Femur (tissue), 1 donor: ENCODE measurements at regions not wholly inside any gene's neighbourhood (a gene's known extent, or its start where the extent isn't known, plus 50 kb on each side); places are given as distances from the start of the nearest gene placed in this dataset.

Experiments used
- DNase-seq: peaks from one replicate; pipeline ENCODE4 v3.0.0-alpha.2; 2017

DNA sequence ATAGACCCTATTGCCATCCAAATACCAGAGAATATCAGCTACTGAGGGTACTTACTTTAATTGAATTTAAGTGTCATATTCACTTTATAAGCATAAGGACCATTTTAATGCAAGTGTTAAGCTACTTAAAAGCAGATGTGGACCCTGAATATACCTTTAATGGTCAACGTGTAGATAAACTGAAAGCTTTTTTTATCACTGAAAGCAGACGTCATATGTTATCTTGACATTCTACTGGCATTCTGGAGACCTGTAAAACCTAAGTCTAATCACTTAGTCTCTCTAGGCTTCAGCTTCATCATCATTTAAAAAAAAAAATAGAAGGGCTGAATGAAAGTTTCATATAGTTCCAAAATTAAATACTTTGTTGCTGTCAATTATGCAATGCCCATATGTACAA lies 116.5 kb downstream of the ELAPOR2 start:
- DNase-seq, result no peak

DNA sequence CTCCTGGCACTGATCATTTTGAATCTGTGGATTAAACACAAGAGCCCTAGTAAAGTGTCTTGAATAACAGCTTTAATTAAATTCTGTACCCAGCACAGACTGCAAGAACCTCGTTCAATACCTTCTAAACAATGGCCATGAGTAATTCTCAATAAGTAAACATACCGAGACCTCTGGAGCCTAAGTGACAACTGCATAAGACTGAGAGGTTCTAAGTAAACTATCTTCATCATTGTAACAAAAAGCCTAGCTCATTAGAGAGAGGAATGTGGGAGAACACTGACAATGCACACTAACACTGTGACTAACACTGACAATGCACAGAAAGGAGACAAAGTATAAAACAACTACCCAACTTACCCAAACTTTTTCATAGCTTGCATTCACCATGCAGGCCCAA lies 117.4 kb downstream of the ELAPOR2 start:
- no peak for DNase-seq

DNA sequence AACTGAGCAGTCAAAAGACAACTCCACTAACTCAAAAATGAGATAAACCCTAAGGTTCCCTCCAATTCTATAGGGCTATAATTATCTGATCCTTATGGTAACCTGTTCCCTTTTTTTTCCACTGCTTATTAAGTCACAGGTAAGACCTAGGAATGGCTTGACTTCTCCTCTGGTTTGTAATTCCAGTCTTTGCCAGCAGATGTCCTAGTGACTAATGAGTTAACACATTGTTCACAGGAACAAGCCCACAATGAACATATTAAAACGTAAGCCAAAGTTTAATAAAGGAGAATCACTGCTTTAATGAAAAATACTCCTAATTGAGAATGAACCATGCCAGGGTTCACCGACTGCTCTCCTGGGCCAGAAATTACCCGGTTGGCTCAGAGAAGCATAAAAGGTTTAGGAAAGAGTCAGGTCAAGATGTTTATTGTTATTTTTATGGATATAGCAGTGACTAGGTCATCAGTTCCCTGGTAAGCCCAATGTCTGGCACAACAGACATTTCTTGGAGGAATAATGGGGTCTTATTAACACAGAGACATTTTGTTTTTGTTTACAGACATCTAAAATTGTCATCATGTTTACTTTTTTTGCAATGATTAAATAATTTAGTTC lies 120.1 kb downstream of the ELAPOR2 start:
- peak; percentile 24 for DNase-seq

DNA sequence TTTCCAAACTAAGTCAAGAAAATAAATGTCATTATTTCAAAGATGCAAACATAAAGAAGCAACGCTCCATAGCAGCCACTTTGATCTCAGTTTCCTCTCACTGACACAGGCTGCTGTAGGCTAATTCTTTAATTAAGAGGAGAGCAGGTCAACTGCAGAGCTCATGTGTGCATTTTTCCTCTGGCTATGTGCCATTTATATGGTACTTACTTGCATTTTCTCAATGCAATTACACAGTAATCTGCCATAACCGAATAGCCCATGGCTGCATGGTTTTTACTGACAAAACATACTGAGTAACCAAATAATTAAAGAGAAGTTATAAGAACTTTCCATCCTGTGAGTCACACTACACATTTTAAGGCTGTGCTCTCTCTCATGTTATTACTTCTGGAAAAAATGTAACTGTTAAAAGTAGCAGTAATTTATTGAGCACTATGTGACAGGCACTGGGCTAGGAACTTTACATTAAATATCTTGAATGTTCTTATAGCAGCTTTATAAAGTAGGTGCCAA lies 122.0 kb downstream of the ELAPOR2 start:
- no peak for DNase-seq

DNA sequence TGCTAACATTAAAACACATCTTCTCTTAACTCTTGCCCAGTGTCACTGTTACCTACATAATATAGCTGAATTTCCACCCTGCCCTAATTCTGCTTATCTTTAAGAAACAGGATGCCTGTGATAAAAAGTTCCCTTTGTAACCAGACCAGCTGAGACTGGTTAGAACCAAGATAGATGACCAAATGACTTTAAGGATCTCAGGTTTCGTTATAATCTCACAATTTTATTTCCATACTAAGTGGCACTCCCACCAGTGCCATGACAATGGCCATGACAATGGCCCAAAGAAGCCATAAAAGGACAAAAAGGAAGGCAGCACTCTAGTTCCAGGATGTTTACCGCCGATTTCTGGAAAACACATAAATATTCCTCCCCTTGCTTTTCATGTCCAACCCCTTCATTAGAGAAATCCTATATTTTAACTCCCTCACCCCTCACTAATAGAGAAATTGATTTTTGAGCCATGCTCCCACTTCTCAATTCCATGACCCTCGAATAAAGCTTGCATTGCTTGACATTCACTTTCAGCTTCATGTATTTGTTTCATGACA lies 126.1 kb downstream of the ELAPOR2 start:
- no peak for DNase-seq

DNA sequence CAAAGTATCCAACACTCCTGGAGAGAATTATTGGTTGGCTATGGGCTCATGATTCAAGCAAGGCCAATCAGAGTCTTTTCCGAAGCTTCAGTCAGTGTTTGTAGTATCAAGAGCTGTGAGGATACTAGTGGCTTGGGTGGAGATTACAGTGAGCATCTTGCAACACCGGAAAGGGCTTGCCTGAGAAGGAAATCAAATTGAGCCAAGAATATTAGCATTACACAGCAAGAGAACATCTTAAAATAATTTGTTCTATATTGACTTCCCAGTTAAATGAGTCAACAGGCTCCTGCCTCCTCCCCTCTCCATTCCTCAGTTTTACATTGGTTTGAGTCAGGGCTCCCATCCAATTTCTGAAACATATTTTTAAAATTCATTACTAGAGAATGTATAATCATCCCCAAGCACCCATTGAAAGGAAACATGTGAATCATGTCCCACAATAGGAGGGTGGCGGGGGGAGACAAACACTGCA lies 127.4 kb downstream of the ELAPOR2 start:
- DNase-seq, result peak; percentile 24

DNA sequence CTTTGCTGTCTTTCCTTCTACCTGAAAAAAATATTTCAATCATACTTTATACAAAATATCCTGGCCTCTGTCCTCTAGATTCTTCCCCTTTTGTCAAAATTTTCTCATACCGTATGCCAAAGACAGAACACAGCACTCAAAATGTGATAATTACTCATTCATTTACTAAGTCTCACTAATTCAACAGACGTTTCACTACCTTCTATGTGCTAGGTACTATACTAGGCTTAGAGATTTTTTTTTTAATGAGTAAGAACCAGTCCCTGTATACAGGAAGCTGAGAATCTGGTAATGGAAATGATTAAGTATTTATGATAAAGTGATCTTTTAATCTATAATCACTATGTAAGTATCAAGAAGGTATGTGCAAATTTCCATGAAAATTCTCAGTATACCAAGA lies 128.0 kb downstream of the ELAPOR2 start:
- DNase-seq, result no peak

DNA sequence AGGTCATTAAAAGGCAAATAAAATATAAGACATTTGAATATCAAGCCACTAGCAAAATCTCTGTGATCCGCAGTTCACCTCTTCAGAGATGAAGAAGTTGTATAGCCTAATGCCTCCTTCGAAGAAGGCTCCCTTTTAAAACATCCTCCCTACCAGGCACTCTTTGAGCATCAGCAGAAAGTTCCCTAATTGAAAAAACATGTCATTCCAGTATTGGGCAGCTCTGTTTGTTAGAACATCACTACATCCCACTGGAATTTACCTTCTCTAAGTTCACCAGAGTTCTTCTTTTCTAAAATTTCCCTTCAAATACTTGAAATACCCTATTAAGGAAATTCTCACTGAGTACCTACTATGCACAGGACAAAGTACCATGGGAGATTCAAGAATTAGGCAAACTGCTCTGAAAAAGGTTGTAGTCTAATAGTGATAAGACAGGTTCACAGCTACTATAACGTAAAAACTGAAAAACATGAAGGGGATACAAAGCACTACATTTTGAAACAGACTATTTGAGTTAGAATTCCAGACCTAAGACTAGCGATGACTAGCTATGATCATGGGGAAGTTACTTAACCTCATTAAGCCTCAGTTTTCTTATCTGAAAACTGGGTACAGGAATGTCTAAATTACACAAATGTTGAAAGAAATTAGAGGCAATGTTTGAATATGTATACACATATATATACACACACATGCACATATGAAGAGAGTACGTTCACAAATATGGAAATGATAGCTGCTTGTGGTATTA lies 128.7 kb downstream of the ELAPOR2 start:
- no peak for DNase-seq

DNA sequence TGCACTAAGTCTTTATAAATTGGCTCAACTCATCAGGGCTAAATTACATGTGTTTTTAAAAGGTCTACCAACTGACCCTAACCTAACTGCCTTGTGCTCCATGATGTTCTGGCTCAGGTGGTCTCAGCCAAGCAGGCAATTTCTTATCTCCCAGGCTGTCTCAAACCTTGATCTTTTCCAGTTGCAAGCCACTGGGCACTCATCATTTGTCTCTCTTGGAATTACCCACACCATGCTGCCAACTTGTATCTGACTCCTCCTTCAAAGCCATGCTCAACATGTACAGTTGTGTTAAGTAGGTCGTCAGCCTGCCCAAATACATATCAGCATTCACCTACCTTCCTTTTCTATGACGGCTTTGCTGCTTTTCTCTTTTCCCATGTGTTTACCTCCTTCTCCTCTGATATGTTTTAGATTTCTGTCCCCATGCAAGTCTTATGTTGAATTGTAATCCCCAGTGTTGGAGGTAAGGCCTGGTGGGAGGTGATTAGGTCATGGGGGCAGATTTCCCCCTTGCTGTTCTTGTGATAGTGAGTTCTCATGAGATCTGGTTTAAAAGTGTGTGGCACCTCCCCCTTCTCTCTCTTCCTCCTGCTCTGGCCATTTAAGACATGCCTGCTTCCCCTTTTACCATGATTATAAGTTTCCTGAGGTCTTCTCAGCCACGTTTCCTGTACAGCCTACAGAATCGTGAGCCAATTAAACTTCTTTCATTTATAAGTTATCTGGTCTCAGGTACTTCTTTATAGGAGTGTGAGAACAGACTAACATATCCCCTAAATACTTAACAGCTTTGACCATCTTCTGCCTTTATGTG lies 130.0 kb downstream of the ELAPOR2 start:
- DNase-seq, result no peak

DNA sequence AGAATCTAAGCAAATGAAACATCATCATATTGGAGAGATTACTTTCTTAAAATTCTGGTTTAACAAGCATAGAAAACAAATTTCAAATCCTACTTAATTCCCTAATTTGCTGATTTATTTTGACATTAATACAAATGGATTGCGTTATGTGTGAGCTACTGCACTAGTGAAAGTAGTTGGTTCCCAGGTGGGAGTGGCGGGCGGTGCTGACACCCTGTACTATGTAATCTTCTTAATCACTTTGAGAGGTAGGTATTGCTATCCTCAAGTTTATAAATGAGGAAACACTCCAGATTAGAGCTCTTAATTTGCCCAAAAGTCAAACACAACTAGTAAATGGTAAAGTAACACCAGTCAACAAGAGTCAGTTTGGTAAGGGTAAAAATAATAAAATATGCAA lies 131.1 kb downstream of the ELAPOR2 start:
- DNase-seq, result no peak

DNA sequence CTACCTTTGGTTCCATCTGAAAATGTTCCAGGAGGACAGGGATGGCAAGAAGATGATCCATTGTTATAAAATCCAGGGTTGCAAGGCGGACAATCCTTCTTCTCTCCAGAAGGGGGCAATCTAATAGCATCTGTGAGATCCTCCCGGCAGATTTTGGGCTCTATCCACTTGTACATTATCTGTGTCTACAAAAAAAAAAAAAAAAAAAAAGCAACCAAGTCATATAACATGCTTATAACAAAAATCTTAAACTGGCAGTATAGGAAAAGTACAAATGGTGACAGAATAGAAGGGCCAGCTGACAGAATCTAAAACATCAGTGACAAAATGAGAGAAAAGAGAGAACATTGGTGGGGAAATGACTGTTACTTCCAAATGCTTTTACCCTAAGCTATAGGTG lies 132.7 kb downstream of the ELAPOR2 start:
- DNase-seq, result no peak

DNA sequence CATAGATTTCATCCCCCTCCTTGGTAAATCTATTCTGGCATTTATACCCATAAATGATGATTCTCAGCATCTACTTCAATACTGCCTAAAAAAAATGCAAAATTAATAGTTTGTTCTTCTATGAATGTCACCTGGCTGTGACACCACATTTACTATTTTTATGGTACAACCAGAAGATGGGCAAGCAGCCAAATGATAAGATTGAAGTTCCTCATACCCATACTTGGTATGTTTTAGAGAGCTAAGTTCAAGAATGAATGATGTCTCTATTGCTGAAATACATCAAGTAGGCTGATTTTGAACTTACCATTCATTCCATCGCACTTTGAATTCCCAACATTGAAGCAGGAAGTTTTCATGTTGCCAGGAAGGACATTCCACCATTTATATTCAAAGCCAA lies 134.2 kb downstream of the ELAPOR2 start:
- no peak for DNase-seq

DNA sequence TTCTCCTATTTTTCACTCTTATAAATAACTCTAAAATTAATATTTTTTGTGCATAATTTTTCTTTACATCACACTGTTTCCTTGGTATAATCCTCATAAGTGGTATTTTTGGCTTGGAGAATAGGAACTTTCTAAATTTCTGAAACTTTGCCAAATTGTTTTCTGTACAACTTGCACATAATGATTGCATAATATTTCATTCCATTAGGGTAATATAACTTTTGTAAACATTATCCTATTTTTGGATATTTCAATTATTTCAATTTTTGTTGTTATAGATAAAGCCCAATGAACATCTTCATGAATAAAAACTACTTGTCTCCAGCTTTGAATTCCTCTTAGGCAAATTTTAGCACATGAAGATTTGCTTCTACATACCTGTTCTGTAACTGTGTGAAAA lies 135.9 kb downstream of the ELAPOR2 start:
- DNase-seq, result no peak

DNA sequence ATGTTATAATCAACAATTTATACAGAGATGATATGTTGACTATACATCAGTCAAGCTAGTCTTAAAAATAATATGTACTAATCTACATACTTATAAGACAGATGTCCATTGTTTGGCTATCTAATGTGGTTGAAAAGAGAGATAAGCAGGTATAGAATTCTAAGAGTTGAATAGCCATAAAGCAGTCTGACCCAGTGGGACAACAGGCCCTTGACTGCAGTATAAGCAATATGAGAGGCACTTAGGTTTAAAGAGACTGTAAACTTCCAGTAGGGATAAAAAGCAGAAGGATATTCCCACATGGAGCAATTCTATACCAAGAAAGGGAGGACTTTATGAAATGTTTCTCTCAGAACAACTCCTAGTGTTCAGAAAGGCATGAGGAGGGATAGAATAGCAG lies 139.3 kb downstream of the ELAPOR2 start:
- no peak for DNase-seq

DNA sequence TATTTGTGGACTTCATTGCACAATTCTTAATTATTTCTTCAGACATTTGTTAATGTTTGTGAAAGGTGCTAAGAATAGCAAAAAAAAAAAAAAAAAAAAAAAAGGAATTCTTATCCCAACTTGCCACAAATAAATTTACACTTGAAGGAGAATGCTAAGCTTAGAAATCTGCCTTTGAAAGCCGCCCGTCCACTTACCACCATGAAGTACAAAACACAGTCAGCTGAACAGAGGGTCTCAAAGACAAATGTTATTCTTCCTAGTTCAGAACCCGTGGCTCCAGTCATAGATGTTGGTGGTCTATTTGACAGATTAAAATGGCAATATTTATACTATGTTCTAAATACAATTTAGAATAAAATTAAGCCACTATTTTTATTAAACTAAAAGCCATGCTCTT lies 141.2 kb downstream of the ELAPOR2 start:
- DNase-seq, result no peak

DNA sequence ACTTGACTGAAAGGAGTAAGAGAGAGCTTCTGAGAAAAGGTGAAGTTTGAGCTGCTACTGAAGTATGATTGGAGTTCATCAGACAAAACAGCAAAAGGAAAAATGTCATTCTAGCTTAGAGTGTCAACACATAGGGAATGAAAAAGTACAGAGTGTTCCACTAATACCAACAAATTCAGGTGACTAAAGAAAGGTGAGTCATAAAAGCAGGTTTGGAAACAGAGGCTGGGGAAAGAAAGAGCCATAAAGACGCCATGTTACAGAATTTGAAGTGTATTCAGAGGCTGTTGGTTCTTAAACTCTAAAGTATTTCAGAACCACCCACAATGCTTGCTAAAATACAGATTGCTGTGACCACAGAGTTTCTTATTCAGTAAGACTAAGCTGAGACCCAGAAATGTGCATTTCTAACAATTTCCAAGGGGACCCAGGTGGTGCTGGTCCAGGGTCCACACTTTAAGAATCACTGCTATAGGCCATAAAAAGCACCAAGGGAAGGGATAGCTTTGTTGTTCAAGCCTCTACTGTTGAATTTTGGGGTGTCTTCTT lies 143.1 kb downstream of the ELAPOR2 start:
- no peak for DNase-seq

DNA sequence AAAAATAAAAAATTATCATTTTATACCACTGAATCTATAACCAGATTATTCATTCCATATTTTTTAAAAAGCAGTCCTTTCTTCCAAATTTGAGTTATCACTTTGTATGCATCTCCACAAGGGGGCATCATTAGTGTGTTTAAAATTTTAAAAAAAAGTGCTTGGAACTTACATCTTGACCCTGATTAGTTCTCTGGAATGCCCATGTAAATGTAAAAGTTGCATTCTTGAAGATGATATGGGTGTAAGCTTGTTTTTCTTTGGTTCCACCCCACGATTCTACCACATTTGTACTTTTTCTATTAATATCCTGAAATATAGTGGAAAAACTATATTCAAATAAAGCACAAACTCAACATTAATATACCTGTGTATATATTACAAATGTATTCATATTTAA lies 144.9 kb downstream of the ELAPOR2 start:
- no peak for DNase-seq
